Activated CD4-positive, alpha-beta T cell treated with anti-CD3 and anti-CD28 coated beads, Interleukin-2, amount 10 ng/mL, durations not matched to agents 24 days and 14 days (primary cell): ENCODE measurements at regions not wholly inside any gene's neighbourhood (a gene's known extent, or its start where the extent isn't known, plus 50 kb on each side); places are given as distances from the start of the nearest gene placed in this dataset.
"Not testable (repeated sequence)": the region's sequence is repeated elsewhere in the genome, so short reads cannot be mapped to it uniquely, and the experiment has no call there.

Experiments
- DNase-seq: peaks from one replicate; pipeline ENCODE4 v3.0.0; 2022
- H3K27ac Mint-ChIP-seq: one replicate; pipeline ENCODE4 v1.8.0; 2022; ENCODE audit warnings: mild to moderate bottlenecking, mixed read lengths
- H3K27me3 Mint-ChIP-seq: one replicate; pipeline ENCODE4 v1.8.0; 2022; ENCODE audit warnings: mixed read lengths
- H3K36me3 Mint-ChIP-seq: one replicate; pipeline ENCODE4 v1.8.0; 2022; ENCODE audit warnings: low read depth, mild to moderate bottlenecking, mixed read lengths
- H3K4me1 Mint-ChIP-seq: one replicate; pipeline ENCODE4 v1.8.0; 2021; ENCODE audit warnings: mixed read lengths
- H3K4me3 Mint-ChIP-seq: one replicate; pipeline ENCODE4 v1.8.0; 2022; ENCODE audit warnings: mild to moderate bottlenecking, moderate library complexity, mixed read lengths
- H3K9me3 Mint-ChIP-seq: one replicate; pipeline ENCODE4 v1.8.0; 2021; ENCODE audit warnings: mixed read lengths
- intact Hi-C: fragments of 100-400 bp; cut with micrococcal nuclease; formaldehyde crosslinking; loops from one replicate; pipeline ENCODE4 v1.15.1; 2023

DNA sequence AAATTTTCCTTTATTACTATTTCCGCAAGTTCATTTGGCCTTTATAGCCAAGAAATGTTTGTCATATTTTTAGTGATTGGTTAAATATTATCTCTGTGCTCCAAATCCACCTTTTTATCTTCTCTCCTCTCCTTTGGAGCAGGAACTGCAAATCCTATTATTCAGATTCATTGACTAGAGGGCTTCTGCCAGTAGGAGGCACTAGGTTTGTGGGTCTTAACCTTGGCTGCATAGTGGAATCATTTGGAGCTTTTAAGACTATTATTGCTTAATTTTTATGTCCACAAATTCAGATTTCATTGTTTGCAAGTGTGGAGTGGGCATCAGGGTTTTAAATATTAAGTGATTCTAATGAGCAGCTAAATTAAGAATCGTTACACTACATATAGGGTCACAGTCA, 75.3 kb upstream of the SYT10 start:
- Mint-ChIP-seq H3K36me3 (no peaks in the 10 kb centered on the region), H3K27me3 (no peaks in the 10 kb centered on the region)
- no peak for DNase-seq

DNA sequence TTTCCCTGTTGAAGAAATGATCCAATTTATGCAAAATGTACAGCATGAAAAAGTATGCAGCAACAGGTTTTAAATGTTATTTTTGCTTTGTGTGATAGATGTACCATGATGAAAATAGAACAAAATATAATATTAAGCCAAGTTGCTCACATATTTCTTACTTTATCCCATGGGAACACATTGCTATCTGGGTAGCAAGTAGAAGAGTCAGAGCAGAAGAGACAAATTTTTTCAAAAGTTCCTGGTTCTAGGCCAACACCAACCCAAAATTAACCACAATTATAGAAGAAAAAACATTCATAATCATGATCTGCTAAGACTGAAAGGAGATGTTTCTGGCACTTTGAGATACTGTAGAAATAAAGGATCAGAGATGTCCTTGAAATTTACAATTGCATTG, 79.9 kb upstream of the SYT10 start:
- Mint-ChIP-seq H3K4me3 (no peak overlapping the region), H3K27ac (no peak overlapping the region), H3K4me1 (no peaks in the 10 kb centered on the region), H3K36me3 (no peaks in the 10 kb centered on the region), H3K9me3 (peaks cover 3% of the 10 kb centered on the region), H3K27me3 (no peaks in the 10 kb centered on the region)
- intact Hi-C loops: no loop called here
- no peak for DNase-seq

More for the DNA sequence above, 75.3 kb upstream of the SYT10 start:
- Mint-ChIP-seq H3K9me3 (no peaks in the 10 kb centered on the region), H3K4me1 (no peaks in the 10 kb centered on the region), H3K27ac (no peak overlapping the region), H3K4me3 (no peak overlapping the region)
- intact Hi-C loops: no loop called here

DNA sequence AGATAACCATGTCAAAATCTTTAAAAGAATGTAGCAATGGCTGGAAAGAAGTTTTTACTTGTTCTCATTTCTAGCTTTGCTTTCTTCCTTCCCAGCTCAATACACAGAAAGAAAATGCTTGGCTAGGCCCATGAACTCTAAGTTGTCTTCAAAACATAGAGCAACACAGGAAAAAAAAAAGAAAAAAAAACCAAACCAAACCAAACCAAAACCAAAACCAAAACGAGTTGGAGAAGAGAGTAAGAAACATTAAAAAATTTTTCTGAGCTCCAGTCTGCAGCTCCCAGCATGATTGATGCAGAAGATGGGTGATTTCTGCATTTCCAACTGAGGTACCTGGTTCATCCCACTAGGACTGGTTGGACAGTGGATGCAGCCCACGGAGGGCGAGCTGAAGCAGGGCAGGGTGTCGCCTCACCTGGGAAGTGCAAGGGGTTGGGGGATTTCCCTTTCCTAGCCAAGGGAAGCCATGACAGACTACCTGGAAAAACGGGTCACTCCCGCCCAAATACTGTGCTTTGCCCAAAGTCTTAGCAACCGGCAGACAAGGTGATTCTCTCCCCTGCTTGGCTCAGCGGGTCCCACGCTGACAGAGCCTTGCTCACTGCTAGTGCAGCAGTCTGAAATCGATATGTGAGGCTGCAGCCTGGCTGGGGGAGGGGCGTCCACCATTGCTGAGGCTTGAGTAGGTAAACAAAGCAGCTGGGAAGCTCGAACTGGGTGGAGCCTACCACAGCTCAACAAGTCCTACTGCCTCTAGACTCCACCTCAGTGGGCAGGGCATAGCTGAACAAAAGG, 81.1 kb upstream of the SYT10 start:
- H3K27me3 Mint-ChIP-seq, H3K27ac Mint-ChIP-seq, DNase-seq, intact Hi-C loops, H3K9me3 Mint-ChIP-seq, H3K4me3 Mint-ChIP-seq, H3K36me3 Mint-ChIP-seq, H3K4me1 Mint-ChIP-seq: not testable (repeated sequence)

DNA sequence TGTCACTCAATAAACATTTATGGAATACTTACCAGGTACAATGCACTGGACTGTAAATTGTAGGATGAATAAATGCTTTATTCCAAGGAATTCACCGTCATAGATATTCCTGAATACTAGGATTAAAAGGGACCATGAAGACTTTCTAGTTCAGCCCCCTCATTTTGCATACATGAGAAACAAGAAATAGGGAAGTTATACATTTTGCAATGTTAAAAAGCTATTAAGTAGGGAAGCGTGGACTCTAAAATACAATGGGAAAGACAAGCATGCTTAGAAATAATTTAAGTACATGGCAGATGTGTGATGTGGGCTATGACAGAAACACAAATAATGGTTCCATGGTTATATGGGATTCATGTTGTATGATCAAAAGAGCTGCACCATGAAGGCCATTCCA, 89.4 kb upstream of the SYT10 start:
- Mint-ChIP-seq H3K27me3 (no peaks in the 10 kb centered on the region), H3K36me3 (no peaks in the 10 kb centered on the region), H3K4me3 (no peak overlapping the region), H3K27ac (no peak overlapping the region), H3K4me1 (no peaks in the 10 kb centered on the region), H3K9me3 (peaks cover 5% of the 10 kb centered on the region)
- intact Hi-C loops: no loop called here
- no peak for DNase-seq

DNA sequence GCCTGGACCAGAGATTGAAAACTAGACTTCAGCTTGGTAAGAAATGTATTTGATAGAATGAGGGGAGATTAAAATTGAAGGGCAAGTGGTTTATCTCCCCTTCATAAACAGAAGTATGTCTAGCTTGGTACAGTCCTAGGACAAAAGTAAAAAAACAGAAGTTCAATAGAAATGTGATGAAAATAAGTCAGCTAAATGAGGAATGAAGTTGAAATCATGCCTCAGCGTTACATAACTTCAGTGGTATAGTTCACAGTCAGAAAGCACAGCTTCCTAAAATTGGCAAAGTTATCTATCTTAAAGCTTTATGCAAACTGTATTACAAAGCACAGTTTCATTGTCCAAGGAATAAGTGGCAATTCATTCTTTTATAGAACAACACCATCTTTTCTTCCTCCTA, 90.2 kb upstream of the SYT10 start:
- intact Hi-C loops: no loop called here
- Mint-ChIP-seq H3K4me1 (no peaks in the 10 kb centered on the region), H3K27ac (no peak overlapping the region), H3K36me3 (no peaks in the 10 kb centered on the region), H3K9me3 (peaks cover 5% of the 10 kb centered on the region), H3K4me3 (no peak overlapping the region), H3K27me3 (no peaks in the 10 kb centered on the region)
- DNase-seq: no peak

DNA sequence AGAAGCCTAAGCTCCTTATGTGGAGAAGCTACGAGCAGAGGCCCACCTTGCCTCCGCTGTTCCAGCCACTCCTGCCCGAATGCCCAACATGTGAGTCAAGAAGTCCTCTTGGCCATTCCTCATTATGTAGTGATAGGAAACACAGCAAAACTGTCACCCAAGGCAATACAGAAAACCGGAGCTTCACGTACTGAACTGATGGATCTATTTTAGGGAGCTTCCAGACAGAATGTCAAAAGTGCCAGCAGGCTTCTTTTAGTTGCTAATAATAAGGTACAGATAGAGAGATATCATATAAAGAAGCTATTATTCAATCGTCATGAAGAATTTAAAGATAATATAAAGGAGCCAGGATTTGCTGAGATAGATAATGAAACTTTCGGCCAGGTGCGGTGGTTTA, 91.6 kb upstream of the SYT10 start:
- intact Hi-C loops: no loop called here
- Mint-ChIP-seq H3K27me3 (no peaks in the 10 kb centered on the region), H3K4me1 (no peaks in the 10 kb centered on the region), H3K36me3 (no peaks in the 10 kb centered on the region), H3K9me3 (no peaks in the 10 kb centered on the region), H3K27ac (no peak overlapping the region), H3K4me3 (no peak overlapping the region)
- no peak for DNase-seq

DNA sequence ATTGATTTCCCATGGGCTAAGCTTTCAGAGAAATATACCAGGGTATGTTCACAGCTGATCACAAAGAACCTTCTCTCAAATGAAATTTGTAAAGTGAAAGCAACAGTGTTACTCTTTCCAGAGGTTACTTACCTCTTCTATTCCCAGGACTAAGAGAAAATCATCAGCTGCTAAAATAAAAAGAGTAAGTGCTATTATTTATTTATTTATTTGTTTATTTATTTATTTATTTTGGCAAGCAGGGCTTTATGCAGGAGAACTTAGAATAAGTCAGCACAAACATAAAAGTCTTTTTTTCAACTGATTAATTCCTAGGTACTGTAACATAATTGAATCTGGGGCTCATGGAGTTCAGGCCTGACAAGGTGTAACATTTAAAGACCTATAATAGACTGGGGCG, 93.9 kb upstream of the SYT10 start:
- Mint-ChIP-seq H3K4me3 (no peak overlapping the region), H3K9me3 (no peaks in the 10 kb centered on the region), H3K4me1 (no peaks in the 10 kb centered on the region), H3K27ac (no peak overlapping the region), H3K36me3 (no peaks in the 10 kb centered on the region), H3K27me3 (no peaks in the 10 kb centered on the region)
- intact Hi-C loops: no loop called here
- no peak for DNase-seq

DNA sequence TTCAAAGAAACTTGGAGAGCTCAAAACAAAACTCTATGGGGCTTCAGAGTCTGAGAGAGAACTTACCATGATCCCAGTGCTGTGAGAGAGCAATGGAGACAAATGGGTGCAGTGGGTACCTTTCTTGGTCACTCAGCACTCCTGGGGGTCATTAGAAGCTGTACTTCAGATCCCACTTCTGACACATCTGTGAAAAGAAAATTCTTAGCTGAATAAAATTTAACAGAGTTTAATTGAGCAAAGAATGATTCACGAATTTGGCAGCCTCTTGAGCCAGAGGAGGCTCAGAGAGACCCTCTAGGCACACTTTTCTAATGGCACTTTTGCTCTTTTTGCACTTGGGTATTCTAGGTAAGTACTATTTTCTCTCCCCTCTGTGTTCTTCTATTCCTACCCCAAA, 96.8 kb upstream of the SYT10 start:
- Mint-ChIP-seq H3K36me3 (no peaks in the 10 kb centered on the region), H3K4me3 (no peak overlapping the region), H3K27me3 (no peaks in the 10 kb centered on the region), H3K9me3 (no peaks in the 10 kb centered on the region), H3K4me1 (no peaks in the 10 kb centered on the region), H3K27ac (no peak overlapping the region)
- intact Hi-C loops: no loop called here
- no peak for DNase-seq

DNA sequence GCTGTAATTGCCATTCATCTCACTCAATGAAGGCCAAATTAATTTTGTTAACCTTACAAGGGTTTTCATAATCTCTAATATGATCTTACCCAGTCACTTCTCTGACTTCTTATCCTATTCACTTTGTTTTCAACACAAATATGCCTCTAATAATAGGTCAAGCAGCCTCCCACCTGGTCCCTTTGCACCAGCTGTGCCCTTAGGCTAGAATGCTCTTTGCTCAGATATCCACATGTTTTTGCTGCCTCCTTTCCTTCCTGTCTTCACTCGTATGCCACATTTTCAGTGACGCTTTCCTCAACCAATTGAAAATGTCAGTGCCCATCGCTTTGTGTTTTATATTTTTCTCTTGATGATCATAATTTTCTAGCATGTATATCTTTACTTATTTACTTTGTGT, 106.4 kb upstream of the SYT10 start:
- Mint-ChIP-seq H3K36me3 (no peaks in the 10 kb centered on the region), H3K4me3 (no peak overlapping the region), H3K9me3 (no peaks in the 10 kb centered on the region), H3K27ac (no peak overlapping the region), H3K27me3 (no peaks in the 10 kb centered on the region), H3K4me1 (no peaks in the 10 kb centered on the region)
- intact Hi-C loops: no loop called here
- DNase-seq: no peak

DNA sequence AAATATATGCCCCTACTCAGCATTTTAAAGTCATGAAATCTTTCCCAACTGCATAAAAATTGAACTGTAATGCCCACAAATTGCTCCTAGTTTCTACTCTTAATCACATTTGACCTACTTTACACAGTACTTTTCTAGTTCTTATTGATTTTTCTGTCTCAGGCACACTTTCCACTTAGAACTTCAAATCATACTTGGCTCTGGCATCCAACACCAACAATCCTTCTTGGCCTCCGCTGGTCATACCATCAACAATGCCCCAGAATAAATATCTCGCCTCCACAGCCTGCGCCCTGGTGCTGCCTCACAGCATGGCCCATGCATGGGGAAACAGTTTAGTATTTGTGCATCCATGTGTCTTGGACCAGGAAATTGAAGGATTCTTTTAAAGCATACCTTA, 107.5 kb upstream of the SYT10 start:
- Mint-ChIP-seq H3K9me3 (no peaks in the 10 kb centered on the region), H3K36me3 (no peaks in the 10 kb centered on the region), H3K4me3 (no peak overlapping the region), H3K27ac (no peak overlapping the region), H3K27me3 (no peaks in the 10 kb centered on the region), H3K4me1 (no peaks in the 10 kb centered on the region)
- DNase-seq: no peak
- intact Hi-C loops: no loop called here

DNA sequence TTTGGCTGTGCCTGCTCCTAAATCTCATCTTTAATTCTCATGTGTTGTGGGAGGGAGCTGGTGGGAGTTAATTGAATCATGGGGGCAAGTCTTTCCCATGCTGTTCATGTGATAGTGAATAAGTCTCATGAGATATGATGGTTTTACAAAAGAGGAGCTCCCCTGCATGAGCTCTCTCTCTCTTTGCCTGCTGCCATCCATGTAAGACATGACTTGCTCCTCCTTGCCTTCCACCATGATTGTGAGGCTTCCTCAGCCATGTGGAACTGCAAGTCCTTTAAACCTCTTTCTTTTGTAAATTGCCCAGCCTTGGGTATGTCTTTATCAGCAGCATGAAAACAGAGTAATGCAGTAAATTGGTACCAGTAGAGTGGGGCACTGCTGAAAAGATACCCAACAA, 110.6 kb upstream of the SYT10 start:
- H3K27ac Mint-ChIP-seq, H3K36me3 Mint-ChIP-seq, H3K4me1 Mint-ChIP-seq, H3K9me3 Mint-ChIP-seq, H3K27me3 Mint-ChIP-seq, DNase-seq, intact Hi-C loops, H3K4me3 Mint-ChIP-seq: not testable (repeated sequence)

DNA sequence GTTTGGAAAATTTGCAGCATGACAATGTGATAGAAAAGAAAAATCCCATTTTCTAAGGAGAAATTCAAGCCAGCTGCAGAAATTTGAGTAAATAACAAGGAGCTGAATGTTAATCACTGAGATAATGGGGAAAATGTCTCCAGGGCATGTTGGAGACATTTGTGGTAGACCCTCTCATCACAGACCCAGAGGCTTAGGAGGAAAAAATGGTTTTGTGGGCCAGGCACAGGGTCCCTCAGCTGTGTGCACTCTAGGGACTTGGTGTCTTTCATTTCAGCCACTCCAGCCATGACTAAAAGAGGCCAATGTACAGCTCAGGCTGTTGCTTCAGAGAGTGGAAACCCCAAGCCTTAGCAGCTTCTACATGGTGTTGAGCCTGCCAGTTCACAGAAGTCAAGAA, 111.4 kb upstream of the SYT10 start:
- H3K4me1 Mint-ChIP-seq: no peaks in the 10 kb centered on the region
- no peak overlapping the region for H3K27ac Mint-ChIP-seq
- no peaks in the 10 kb centered on the region for H3K36me3 Mint-ChIP-seq
- no peaks in the 10 kb centered on the region for H3K27me3 Mint-ChIP-seq
- no peak overlapping the region for H3K4me3 Mint-ChIP-seq
- no peak for DNase-seq
- intact Hi-C loops: no loop called here
- H3K9me3 Mint-ChIP-seq: no peaks in the 10 kb centered on the region

DNA sequence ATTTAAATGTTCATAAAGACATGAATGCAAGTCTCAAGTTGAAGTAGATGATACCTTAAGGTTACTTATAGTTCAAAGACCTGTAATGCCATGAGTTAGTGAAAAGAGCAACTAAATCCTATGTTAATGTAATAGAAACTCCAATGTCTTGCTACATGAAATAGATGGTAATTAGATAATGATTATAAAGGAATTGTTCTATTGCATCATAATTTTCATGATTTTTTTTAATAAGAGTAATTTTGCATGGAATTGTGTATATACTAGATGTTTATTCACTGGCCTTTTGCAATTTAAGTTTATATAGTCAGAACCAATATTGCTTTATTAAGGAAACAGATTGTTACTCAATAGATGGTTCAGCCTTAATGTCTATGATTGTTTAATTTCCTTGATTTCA, 115.5 kb upstream of the SYT10 start:
- H3K27me3 Mint-ChIP-seq: no peaks in the 10 kb centered on the region
- H3K36me3 Mint-ChIP-seq: no peaks in the 10 kb centered on the region
- intact Hi-C loops: no loop called here
- no peak for DNase-seq
- no peak overlapping the region for H3K4me3 Mint-ChIP-seq
- no peak overlapping the region for H3K27ac Mint-ChIP-seq
- H3K9me3 Mint-ChIP-seq: no peaks in the 10 kb centered on the region
- no peaks in the 10 kb centered on the region for H3K4me1 Mint-ChIP-seq

DNA sequence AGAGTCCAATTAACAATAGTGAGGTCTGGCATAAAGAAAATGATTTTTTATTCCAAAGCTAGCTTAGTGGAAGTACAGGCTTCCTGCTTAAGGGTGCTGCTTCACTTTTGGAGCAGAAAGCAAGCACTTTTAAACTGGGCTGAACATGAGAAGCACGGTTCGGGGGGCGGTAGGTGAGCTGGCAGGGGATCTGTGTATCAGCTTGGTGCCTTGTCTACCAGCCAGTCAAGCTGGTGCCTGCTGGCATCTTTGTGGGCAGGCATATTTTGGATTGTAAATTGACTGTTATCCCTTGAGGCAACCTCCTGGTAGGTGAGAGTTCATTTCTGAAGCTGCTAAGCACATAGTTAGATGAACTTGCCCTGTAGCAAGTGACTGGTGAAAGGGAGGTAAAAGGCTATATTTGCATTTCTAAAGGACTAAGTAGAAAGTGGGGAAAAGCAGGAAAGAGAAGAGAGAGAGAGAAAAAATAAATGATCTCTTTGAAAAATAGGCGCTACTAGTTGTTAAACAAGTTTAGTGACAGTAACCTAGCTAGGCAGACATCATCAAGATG, 121.1 kb upstream of the SYT10 start:
- no peaks in the 10 kb centered on the region for H3K36me3 Mint-ChIP-seq
- H3K4me3 Mint-ChIP-seq: no peak overlapping the region
- H3K9me3 Mint-ChIP-seq: peaks cover 7% of the 10 kb centered on the region
- H3K27ac Mint-ChIP-seq: no peak overlapping the region
- no peak for DNase-seq
- H3K4me1 Mint-ChIP-seq: no peaks in the 10 kb centered on the region
- intact Hi-C loops: no loop called here
- no peaks in the 10 kb centered on the region for H3K27me3 Mint-ChIP-seq

DNA sequence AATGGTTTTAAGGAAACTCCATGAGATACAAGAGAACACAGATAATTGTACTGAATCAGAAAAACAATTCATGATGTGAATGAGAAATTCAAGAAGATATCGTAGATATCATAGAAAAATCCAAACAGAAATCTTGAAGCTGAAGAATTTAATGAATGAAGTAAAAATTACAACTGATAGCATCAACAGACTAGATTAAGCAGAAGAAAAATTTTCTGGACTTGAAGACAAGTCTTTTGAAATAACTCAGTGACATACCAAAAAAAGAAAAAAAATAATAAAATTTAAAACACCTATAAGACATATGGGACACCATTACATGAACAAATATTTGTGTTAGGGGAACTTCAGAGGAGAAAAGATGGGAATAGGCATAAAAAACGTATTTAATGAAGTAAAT, 122.8 kb upstream of the SYT10 start:
- intact Hi-C loops: no loop called here

More for the DNA sequence above, 122.8 kb upstream of the SYT10 start:
- H3K27me3 Mint-ChIP-seq: no peaks in the 10 kb centered on the region
- H3K36me3 Mint-ChIP-seq: no peaks in the 10 kb centered on the region
- H3K27ac Mint-ChIP-seq: no peak overlapping the region
- peaks cover 7% of the 10 kb centered on the region for H3K9me3 Mint-ChIP-seq
- H3K4me3 Mint-ChIP-seq: no peak overlapping the region
- DNase-seq: no peak
- H3K4me1 Mint-ChIP-seq: no peaks in the 10 kb centered on the region
